ENCODE measurements at regions not wholly inside any gene's neighbourhood (a gene's known extent, or its start where the extent isn't known, plus 50 kb on each side); places are given as distances from the start of the nearest gene placed in this dataset.
"Not testable (repeated sequence)": the region's sequence is repeated elsewhere in the genome, so short reads cannot be mapped to it uniquely, and the experiment has no call there.

DNA sequence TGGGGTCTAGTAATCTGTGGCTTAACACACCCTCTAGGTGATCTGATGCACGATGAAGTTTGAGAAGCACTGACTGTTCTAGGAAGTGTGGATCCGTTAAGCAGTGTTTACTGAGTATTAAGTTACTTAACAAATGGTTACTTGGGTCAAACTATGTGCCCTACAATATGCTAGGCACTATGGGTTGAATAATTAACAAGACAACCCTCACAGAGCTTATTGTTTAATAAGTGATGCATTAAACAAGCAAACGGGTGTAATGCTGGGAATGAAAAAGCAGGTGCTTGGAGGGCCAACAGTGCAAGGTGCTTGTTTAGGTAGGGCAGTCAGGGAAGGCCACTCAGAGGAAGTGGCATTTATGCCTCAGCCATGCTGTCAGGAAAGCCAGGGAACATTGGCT is 378.0 kb upstream of the PODXL start:
- Mint-ChIP-seq H3K27ac (no peak overlapping the region), H3K36me3 (no peaks in the 10 kb centered on the region), H3K9me3 (peaks cover 0 to 2% (median 0%) of the 10 kb centered on the region in 8 donors), H3K4me3 (no peak overlapping the region), H3K27me3 (peaks cover 2 to 9% of the 10 kb centered on the region in 2 donors), H3K4me1 (no peaks in the 10 kb centered on the region)
- POLR2A ChIA-PET (ENCODE audit: partially characterized antibody), result no interaction called here
- no peak overlapping the region for H3K4me3 ChIP-seq (ENCODE audit: low read length in 2 of 2)
- no peaks in the 10 kb centered on the region for H3K4me1 ChIP-seq (ENCODE audit: insufficient read depth, low read length)
- no peaks in the 10 kb centered on the region for H3K27me3 ChIP-seq (ENCODE audit: insufficient read depth, low read length)
- no peaks in the 10 kb centered on the region for H3K9me3 ChIP-seq (ENCODE audit: control insufficient read depth in 1 of 2, low read length in 2 of 2)
- intact Hi-C loops (cut with micrococcal nuclease), result no loop called here
- no peak for DNase-seq
- CTCF ChIA-PET (ENCODE audit: partially characterized antibody), result no interaction called here
- H3K27ac ChIP-seq (ENCODE audit: low read depth, low read length), result no peak overlapping the region
- no peaks in the 10 kb centered on the region for H3K36me3 ChIP-seq (ENCODE audit: insufficient read depth, low read length)

DNA sequence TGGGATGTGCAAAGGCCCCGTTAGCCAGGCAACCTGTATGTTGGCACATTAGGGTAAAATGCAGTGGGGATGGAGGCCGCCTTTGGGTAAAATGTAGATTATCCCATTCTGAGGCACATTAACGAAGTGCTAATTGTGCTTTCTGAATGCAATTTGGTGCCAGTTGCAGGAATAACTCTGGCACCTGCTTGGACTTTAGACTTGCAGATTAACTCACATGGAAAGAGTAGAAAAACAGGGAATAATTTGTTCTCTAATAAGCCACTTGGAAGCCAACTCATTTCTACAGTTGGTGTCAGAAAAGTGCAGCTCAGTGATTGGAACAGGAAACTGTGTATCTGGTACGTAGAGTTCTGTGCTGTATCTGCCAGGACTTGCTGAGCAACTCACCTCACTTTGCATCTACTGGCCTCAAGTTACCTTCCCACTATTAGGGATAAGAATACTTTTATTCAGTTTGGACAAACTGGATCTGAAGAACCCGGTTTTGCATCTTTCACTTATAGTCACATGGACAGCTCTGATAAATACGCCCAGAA is 377.4 kb upstream of the PODXL start:
- peaks cover 0 to 2% (median 0%) of the 10 kb centered on the region in 8 donors for H3K9me3 Mint-ChIP-seq
- no peak for DNase-seq
- no peaks in the 10 kb centered on the region for H3K4me1 ChIP-seq (ENCODE audit: insufficient read depth, low read length)

DNA sequence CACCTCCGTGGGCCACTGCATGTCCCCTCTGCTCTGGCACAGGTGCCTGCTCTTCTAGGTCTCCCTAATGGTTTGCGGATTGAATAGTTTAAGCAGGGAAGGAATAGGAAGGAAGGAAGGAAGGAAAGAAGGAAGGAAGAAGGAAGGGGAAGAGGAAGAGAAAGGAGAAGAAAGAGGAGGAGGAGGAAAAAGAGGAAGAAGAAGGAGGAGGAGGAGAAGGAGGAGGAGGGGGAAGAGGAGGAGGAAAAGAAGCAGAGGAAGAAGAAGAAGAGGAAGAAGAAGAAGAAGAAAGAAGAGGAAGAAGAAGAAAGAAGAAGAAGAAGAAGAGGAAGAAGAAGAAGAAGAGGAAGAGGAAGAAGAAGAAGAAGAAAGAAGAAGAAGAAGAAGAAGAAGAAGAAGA is 376.8 kb upstream of the PODXL start:
- H3K9me3 ChIP-seq (ENCODE audit: control insufficient read depth in 1 of 2, low read length in 2 of 2); POLR2A ChIA-PET (ENCODE audit: partially characterized antibody); H3K4me3 Mint-ChIP-seq; H3K27me3 ChIP-seq (ENCODE audit: insufficient read depth, low read length); H3K27ac Mint-ChIP-seq; H3K4me1 ChIP-seq (ENCODE audit: insufficient read depth, low read length); H3K36me3 ChIP-seq (ENCODE audit: insufficient read depth, low read length); DNase-seq; H3K9me3 Mint-ChIP-seq; H3K4me1 Mint-ChIP-seq; H3K4me3 ChIP-seq (ENCODE audit: low read length in 2 of 2); intact Hi-C loops (cut with micrococcal nuclease); H3K27me3 Mint-ChIP-seq; H3K36me3 Mint-ChIP-seq; H3K27ac ChIP-seq (ENCODE audit: low read depth, low read length); CTCF ChIA-PET (ENCODE audit: partially characterized antibody): not testable (repeated sequence)

More for the DNA sequence above, 377.4 kb upstream of the PODXL start:
- intact Hi-C loops (cut with micrococcal nuclease), result no loop called here
- ChIA-PET CTCF (ENCODE audit: partially characterized antibody) (no interaction called here), POLR2A (ENCODE audit: partially characterized antibody) (no interaction called here)
- H3K27ac Mint-ChIP-seq, result no peak overlapping the region
- H3K36me3 Mint-ChIP-seq, result no peaks in the 10 kb centered on the region
- no peaks in the 10 kb centered on the region for H3K4me1 Mint-ChIP-seq
- H3K27me3 Mint-ChIP-seq, result peaks cover 2 to 9% of the 10 kb centered on the region in 2 donors
- Histone ChIP-seq H3K27me3 (ENCODE audit: insufficient read depth, low read length) (no peaks in the 10 kb centered on the region), H3K36me3 (ENCODE audit: insufficient read depth, low read length) (no peaks in the 10 kb centered on the region), H3K27ac (ENCODE audit: low read depth, low read length) (no peak overlapping the region), H3K4me3 (ENCODE audit: low read length in 2 of 2) (no peak overlapping the region), H3K9me3 (ENCODE audit: control insufficient read depth in 1 of 2, low read length in 2 of 2) (no peaks in the 10 kb centered on the region)
- no peak overlapping the region for H3K4me3 Mint-ChIP-seq

DNA sequence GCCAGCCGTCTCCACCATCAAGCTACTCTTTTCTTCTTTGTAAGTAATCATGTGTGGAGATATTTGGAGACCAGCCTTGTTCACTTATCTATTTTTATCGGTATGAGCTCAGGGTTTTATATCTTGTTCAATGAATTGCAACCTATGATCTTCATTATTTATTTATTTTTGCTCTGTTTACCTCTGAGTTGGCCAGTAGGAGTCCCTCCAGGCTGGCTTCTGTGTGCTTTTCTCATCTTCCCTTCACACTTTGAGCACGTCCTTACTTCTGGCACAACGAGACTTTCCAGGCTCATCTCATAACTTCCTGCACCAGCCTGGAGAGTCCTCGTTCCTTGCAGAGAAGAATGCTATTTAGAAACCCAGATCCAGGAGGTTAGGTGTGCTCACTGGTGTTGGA is 375.8 kb upstream of the PODXL start:
- no peaks in the 10 kb centered on the region for H3K4me1 ChIP-seq (ENCODE audit: insufficient read depth, low read length)
- H3K9me3 ChIP-seq (ENCODE audit: control insufficient read depth in 1 of 2, low read length in 2 of 2), result no peaks in the 10 kb centered on the region
- intact Hi-C loops (cut with micrococcal nuclease), result no loop called here
- Mint-ChIP-seq H3K4me3 (no peak overlapping the region), H3K27ac (no peak overlapping the region), H3K9me3 (peaks cover 0 to 2% (median 0%) of the 10 kb centered on the region in 8 donors), H3K27me3 (peaks cover 6 to 11% of the 10 kb centered on the region in 2 donors), H3K4me1 (no peaks in the 10 kb centered on the region), H3K36me3 (no peaks in the 10 kb centered on the region)
- no peak overlapping the region for H3K27ac ChIP-seq (ENCODE audit: low read depth, low read length)
- no peaks in the 10 kb centered on the region for H3K27me3 ChIP-seq (ENCODE audit: insufficient read depth, low read length)
- ChIA-PET CTCF (ENCODE audit: partially characterized antibody) (no interaction called here), POLR2A (ENCODE audit: partially characterized antibody) (no interaction called here)
- DNase-seq, result no peak
- no peaks in the 10 kb centered on the region for H3K36me3 ChIP-seq (ENCODE audit: insufficient read depth, low read length)
- no peak overlapping the region for H3K4me3 ChIP-seq (ENCODE audit: low read length in 2 of 2)

DNA sequence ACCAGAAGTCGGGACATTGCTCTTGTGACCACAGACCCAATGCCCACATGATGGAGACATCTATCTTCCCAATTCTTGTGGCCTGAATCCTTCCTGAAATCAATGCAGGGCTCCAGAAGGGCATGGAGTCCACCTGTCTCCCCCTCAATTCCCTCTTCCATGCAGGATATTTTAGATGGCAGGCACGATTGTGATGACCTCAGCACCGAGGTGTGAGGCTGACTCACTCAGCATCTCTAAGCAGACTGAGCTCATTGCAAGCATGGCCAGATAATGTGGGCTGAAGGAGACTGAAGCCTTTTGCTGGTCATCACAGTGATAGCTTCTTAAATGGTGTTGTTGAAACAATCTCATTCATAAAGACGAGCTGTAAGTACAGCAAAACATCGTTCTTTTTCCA is 374.9 kb upstream of the PODXL start:
- no peaks in the 10 kb centered on the region for H3K4me1 Mint-ChIP-seq
- H3K27ac ChIP-seq (ENCODE audit: low read depth, low read length), result no peak overlapping the region
- no peak for DNase-seq
- no peaks in the 10 kb centered on the region for H3K4me1 ChIP-seq (ENCODE audit: insufficient read depth, low read length)
- no peak overlapping the region for H3K27ac Mint-ChIP-seq
- CTCF ChIA-PET (ENCODE audit: partially characterized antibody), result no interaction called here
- intact Hi-C loops (cut with micrococcal nuclease), result no loop called here
- H3K27me3 ChIP-seq (ENCODE audit: insufficient read depth, low read length), result no peaks in the 10 kb centered on the region
- H3K36me3 ChIP-seq (ENCODE audit: insufficient read depth, low read length), result no peaks in the 10 kb centered on the region
- peaks cover 0 to 2% (median 0%) of the 10 kb centered on the region in 8 donors for H3K9me3 Mint-ChIP-seq
- no peaks in the 10 kb centered on the region for H3K36me3 Mint-ChIP-seq
- H3K27me3 Mint-ChIP-seq, result peaks cover 4 to 7% of the 10 kb centered on the region in 2 donors
- no peak overlapping the region for H3K4me3 ChIP-seq (ENCODE audit: low read length in 2 of 2)
- no peaks in the 10 kb centered on the region for H3K9me3 ChIP-seq (ENCODE audit: control insufficient read depth in 1 of 2, low read length in 2 of 2)
- H3K4me3 Mint-ChIP-seq, result no peak overlapping the region
- POLR2A ChIA-PET (ENCODE audit: partially characterized antibody), result no interaction called here

DNA sequence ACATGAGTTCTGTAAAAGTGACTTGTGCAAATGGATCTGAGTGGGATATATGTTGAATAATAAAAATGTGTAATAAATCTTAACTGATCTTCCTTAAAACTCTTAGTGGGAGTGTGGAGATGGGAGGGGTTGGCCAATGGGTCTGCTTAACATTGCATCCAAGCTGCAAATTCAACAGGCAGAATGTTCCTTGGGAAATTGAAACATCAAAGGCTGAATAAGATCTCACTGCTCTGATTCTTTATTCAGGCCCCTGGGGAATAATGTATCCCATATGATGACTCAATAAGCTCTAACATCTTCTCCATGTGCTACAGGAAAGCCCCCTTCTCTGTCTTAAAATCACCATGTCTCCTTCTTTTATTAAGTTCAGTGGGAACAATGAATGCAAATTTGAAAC is 373.2 kb upstream of the PODXL start:
- intact Hi-C loops (cut with micrococcal nuclease), result no loop called here
- POLR2A ChIA-PET (ENCODE audit: partially characterized antibody), result no interaction called here
- no peaks in the 10 kb centered on the region for H3K27me3 ChIP-seq (ENCODE audit: insufficient read depth, low read length)
- H3K36me3 Mint-ChIP-seq, result no peaks in the 10 kb centered on the region
- H3K4me3 Mint-ChIP-seq, result no peak overlapping the region
- H3K27ac Mint-ChIP-seq, result no peak overlapping the region
- H3K36me3 ChIP-seq (ENCODE audit: insufficient read depth, low read length), result no peaks in the 10 kb centered on the region
- H3K9me3 Mint-ChIP-seq, result peaks cover 0 to 2% (median 0%) of the 10 kb centered on the region in 8 donors
- H3K4me1 ChIP-seq (ENCODE audit: insufficient read depth, low read length), result no peaks in the 10 kb centered on the region
- CTCF ChIA-PET (ENCODE audit: partially characterized antibody), result no interaction called here
- no peak overlapping the region for H3K4me3 ChIP-seq (ENCODE audit: low read length in 2 of 2)
- no peaks in the 10 kb centered on the region for H3K4me1 Mint-ChIP-seq
- H3K27ac ChIP-seq (ENCODE audit: low read depth, low read length), result no peak overlapping the region
- DNase-seq, result no peak
- H3K9me3 ChIP-seq (ENCODE audit: control insufficient read depth in 1 of 2, low read length in 2 of 2), result no peaks in the 10 kb centered on the region
- peaks cover 4% of the 10 kb centered on the region in 2 donors for H3K27me3 Mint-ChIP-seq

DNA sequence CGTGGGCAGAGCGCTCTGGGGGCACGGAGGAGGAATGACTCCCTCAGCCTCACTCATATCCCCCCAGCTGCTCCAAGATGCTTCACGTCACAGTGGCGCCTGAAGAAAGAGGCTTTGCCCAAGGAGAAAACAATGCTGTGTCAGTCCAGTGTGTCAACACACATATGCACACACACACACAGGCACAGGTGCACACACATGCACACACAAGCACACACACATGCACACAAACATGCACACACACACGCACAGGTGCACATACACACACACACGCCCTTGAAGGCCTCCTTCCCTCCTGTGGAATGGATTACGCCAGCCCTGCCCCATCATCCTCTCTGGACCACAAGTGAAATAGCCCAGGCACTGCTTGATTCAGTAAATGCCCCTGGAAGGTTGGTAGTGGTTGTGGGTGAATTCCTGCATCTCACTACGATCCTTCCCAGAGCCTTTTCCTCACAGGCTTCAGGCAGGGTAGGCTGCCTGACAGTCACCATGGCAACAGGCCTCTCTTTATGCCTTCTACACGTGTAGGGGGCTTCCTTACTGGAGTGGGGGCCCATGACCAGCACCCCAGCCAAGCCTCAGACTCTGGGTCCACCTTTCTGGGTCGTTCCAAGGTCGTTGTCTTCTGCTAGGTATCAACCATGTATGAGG is 371.5 kb upstream of the PODXL start:
- CTCF ChIA-PET (ENCODE audit: partially characterized antibody), result no interaction called here
- H3K4me1 Mint-ChIP-seq, result no peaks in the 10 kb centered on the region
- H3K4me3 Mint-ChIP-seq, result no peak overlapping the region
- H3K9me3 Mint-ChIP-seq, result peaks cover 0 to 3% (median 0%) of the 10 kb centered on the region in 8 donors
- H3K4me3 ChIP-seq (ENCODE audit: low read length in 2 of 2), result no peak overlapping the region
- DNase-seq, result no peak
- no peak overlapping the region for H3K27ac ChIP-seq (ENCODE audit: low read depth, low read length)
- POLR2A ChIA-PET (ENCODE audit: partially characterized antibody), result no interaction called here
- no peaks in the 10 kb centered on the region for H3K9me3 ChIP-seq (ENCODE audit: control insufficient read depth in 1 of 2, low read length in 2 of 2)
- H3K36me3 ChIP-seq (ENCODE audit: insufficient read depth, low read length), result no peaks in the 10 kb centered on the region
- no peaks in the 10 kb centered on the region for H3K4me1 ChIP-seq (ENCODE audit: insufficient read depth, low read length)
- no peaks in the 10 kb centered on the region for H3K27me3 ChIP-seq (ENCODE audit: insufficient read depth, low read length)
- no peak overlapping the region for H3K27ac Mint-ChIP-seq
- H3K36me3 Mint-ChIP-seq, result no peaks in the 10 kb centered on the region
- H3K27me3 Mint-ChIP-seq, result peaks cover 2 to 4% of the 10 kb centered on the region in 2 donors
- intact Hi-C loops (cut with micrococcal nuclease), result no loop called here

All from CD4-positive, alpha-beta memory T cell (primary cell).